ENCODE measurements at regions not wholly inside any gene's neighbourhood (a gene's known extent, or its start where the extent isn't known, plus 50 kb on each side); places are given as distances from the start of the nearest gene placed in this dataset.

GRCh38 chr1:93784538-93784937, 94.5 kb downstream of the DNTTIP2 start:
- Histone ChIP-seq H3K27me3 (ENCODE audit: insufficient read depth, poor library complexity, severe bottlenecking) (no peaks in the 10 kb centered on the region), H3K4me3 (replicated peaks; ENCODE audit: insufficient read depth, low read length) (no peak overlapping the region), H3K27ac (replicated peaks) (no peak overlapping the region)
- DNase-seq (ENCODE audit: low read depth in 1 of 2, low spot score in 1 of 2) = no peak
- TF ChIP-seq, protein P1, sequence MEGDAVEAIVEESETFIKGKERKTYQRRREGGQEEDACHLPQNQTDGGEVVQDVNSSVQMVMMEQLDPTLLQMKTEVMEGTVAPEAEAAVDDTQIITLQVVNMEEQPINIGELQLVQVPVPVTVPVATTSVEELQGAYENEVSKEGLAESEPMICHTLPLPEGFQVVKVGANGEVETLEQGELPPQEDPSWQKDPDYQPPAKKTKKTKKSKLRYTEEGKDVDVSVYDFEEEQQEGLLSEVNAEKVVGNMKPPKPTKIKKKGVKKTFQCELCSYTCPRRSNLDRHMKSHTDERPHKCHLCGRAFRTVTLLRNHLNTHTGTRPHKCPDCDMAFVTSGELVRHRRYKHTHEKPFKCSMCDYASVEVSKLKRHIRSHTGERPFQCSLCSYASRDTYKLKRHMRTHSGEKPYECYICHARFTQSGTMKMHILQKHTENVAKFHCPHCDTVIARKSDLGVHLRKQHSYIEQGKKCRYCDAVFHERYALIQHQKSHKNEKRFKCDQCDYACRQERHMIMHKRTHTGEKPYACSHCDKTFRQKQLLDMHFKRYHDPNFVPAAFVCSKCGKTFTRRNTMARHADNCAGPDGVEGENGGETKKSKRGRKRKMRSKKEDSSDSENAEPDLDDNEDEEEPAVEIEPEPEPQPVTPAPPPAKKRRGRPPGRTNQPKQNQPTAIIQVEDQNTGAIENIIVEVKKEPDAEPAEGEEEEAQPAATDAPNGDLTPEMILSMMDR (IDR thresholded peaks at IDR 0.05; ENCODE audit: insufficient read depth, low read length) = no peak
- no peak for TF ChIP-seq POLR2AphosphoS5 (IDR thresholded peaks at IDR 0.05; ENCODE audit: low read depth)
- TF ChIP-seq REST (IDR thresholded peaks at IDR 0.05; ENCODE audit: insufficient replicate concordance, low read depth) = no peak
- no peak for TF ChIP-seq SPI1 (IDR thresholded peaks at IDR 0.05; ENCODE audit: borderline replicate concordance, low read depth)
- no peak for TF ChIP-seq GABPA (IDR thresholded peaks at IDR 0.05; ENCODE audit: low read depth)

DNA sequence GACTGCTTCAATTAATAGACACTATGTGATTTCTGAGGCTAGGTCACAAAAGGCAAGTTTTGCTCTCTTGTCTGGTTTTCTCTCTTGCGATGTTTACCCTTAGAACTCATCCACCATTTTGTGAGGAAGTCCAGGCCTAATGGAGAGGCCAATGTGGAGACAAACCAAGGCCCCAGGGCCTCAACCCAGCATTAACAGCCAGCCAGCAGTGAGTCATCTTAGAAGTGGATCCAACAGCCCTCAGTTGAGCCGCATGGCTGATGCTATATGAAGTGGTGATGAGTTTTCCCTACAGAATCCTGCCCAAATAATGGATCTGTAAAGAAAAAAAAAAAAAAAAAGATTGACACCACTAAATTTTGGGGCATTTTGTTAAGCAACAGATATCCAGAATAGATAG, 95.1 kb downstream of the DNTTIP2 start:
- Histone ChIP-seq H3K4me3 (replicated peaks; ENCODE audit: insufficient read depth, low read length) (no peak overlapping the region), H3K27ac (replicated peaks) (no peak overlapping the region), H3K27me3 (ENCODE audit: insufficient read depth, poor library complexity, severe bottlenecking) (no peaks in the 10 kb centered on the region)
- TF ChIP-seq REST (IDR thresholded peaks at IDR 0.05; ENCODE audit: insufficient replicate concordance, low read depth) = no peak
- TF ChIP-seq POLR2AphosphoS5 (IDR thresholded peaks at IDR 0.05; ENCODE audit: low read depth) = no peak
- TF ChIP-seq SPI1 (IDR thresholded peaks at IDR 0.05; ENCODE audit: borderline replicate concordance, low read depth) = no peak
- TF ChIP-seq, protein P1 (IDR thresholded peaks at IDR 0.05; ENCODE audit: insufficient read depth, low read length) = no peak
- TF ChIP-seq GABPA (IDR thresholded peaks at IDR 0.05; ENCODE audit: low read depth) = no peak
- no peak for DNase-seq (ENCODE audit: low read depth in 1 of 2, low spot score in 1 of 2)

DNA sequence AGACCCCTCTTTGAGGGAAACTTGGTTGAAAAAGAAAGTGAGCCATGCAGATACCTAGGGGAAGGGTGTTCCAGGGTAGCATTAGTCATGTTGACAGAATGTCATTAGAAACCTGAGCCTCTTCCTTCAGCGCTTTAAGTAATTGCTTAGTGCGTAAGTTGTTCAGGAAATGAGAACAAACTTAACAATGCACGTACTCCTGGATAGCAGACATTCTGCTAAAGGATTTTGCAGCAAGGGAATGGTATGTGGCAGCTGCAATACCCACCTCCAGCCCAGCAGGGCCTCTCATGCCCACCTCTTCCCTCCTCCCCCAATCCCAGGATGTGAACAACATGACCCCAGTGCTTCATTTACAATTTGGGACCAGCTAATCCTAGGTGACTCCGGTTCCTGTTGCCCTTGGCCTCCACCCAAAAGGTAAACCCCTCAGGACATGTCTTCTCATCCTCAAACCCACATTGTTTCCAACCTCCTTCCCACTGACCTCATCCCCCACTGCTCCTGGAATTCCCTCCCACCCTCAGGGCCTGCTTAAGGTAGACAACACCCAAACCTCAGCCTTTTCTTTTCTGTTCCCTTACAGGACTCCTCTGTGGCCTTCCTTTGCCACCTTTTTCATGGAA, 98.0 kb upstream of the BCAR3 start:
- Histone ChIP-seq H3K27ac (replicated peaks) (no peak overlapping the region), H3K4me3 (replicated peaks; ENCODE audit: insufficient read depth, low read length) (no peak overlapping the region), H3K27me3 (ENCODE audit: insufficient read depth, poor library complexity, severe bottlenecking) (no peaks in the 10 kb centered on the region)
- TF ChIP-seq REST (IDR thresholded peaks at IDR 0.05; ENCODE audit: insufficient replicate concordance, low read depth) (no peak), POLR2AphosphoS5 (IDR thresholded peaks at IDR 0.05; ENCODE audit: low read depth) (no peak), SPI1 (IDR thresholded peaks at IDR 0.05; ENCODE audit: borderline replicate concordance, low read depth) (no peak)
- TF ChIP-seq, protein P1 (IDR thresholded peaks at IDR 0.05; ENCODE audit: insufficient read depth, low read length) = no peak
- no peak for DNase-seq (ENCODE audit: low read depth in 1 of 2, low spot score in 1 of 2)
